Putamen (tissue), 1 donor: ENCODE measurements at regions not wholly inside any gene's neighbourhood (a gene's known extent, or its start where the extent isn't known, plus 50 kb on each side); places are given as distances from the start of the nearest gene placed in this dataset.

ENCODE experiments used
- DNase-seq: peaks from one replicate; pipeline ENCODE4 v3.0.0-alpha.2; 2016; ENCODE audit warnings: low spot score

DNA sequence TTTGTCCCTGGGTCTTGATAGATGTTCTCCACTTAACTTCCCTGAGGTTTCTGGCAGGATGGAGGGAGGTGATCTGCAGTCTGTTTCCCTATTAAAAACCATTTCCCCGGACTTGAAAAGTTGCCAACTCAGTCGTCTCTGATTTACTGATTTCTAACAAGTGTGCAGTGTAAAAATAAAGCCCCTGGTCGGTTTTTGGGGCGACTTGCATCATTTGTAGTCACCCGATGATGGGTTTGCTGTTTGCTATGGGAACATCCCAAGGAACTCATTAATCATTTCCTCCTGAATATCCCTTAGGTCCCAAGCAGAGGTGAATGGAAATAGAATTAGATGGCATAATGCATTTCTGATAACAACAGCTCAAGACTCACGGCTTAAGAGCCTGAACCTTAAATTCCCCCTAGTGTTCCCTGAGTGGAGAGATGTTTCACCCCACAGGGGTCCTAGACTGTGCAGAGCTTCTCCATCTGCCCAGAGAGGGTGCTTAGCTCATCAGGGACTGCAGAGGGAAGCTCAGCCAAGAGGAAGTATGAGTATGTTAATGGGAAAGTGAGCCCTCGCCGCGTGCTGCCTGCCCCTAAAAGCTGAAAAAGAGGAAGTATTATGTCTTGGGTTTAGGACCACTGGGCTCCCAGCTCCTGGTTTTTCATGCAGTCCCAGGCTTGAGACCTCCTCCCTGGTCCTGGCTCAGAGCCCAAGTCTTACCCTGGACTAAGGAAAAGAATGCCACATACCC is 115.1 kb upstream of the DAP start:
- DNase-seq: no peak

DNA sequence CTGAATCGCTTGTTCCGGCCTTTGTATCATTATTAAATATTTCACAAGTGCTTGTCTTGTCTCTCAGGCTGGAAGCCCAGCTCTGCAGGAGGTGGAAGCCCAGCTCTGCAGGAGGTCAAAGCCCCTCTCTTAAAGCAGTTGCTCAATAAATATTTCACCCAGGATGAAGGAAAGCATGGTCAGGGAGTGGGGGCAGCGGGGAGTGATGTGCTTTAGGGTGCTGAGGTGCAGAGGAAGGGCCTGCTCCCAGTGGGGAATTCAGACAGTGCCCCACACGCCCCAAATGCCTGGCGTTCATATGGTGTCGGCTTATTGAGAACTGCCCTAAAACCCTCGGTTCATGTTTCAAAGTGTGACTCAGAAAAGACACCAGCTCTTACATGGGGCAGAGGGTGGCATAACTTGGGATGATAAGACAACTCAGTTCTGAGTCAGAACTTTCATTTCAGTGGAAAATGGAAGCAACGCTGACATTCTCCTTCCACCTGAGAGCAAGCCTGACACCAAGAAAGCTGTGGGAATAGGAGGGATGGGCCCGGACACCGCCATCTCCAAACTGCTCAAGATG is 114.3 kb upstream of the DAP start:
- DNase-seq: no peak

DNA sequence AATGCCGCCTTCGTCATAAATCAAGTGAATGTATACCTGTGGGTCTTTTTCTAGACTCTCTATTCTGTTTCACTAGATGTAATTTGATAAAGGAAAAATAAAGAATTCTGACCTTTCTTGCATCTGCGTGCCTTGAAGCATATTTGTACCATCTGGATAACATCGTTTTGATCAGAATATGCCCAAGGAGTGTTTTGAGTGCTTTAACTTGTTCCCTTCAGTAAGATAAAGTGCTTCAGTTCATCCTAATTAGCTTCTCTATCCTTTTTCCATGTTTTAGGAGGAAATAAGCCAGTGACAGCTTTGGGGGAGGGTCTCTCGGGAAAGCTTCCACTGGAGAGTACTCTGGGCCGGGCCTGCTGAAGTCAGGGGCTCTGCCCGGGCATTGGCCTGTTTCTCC is 113.5 kb upstream of the DAP start:
- DNase-seq: no peak

DNA sequence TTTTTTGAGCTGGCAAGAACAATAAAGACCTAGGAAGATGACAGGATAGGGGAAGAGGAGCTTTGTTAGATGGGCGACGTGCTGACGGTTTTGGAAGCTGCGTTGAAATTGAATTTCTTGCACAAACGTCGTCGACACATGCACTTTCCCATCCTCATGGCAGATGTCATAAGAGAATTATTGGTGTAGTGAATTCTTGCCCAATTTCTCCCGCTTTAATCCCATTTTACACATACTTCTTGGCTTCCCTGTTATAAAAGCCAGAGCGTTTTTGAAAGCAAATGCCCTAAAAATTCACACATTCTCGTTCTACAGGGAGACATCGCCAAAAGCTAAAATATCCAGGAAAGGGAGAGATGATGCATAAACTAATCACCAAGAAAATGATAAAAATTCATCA is 109.8 kb upstream of the DAP start:
- no peak for DNase-seq

DNA sequence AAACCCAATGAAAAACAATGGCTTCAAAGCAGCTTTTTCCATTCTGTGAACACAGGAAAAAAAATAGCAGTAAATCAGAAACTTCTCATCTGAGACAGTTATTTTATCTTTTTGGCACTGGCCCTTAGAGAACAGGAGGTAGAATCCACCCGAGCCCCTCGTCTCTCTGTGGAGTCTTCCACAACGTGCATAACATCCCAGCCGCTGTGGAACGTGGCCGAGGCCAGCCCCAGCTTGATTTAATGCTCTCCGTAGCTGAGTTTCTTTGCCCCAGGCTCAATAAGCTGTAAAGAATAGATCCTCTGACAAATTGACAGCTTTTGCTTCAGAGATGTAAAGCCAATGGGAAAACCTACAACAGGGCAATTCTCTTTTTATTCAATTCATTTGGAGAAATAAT is 107.9 kb upstream of the DAP start:
- DNase-seq: no peak

DNA sequence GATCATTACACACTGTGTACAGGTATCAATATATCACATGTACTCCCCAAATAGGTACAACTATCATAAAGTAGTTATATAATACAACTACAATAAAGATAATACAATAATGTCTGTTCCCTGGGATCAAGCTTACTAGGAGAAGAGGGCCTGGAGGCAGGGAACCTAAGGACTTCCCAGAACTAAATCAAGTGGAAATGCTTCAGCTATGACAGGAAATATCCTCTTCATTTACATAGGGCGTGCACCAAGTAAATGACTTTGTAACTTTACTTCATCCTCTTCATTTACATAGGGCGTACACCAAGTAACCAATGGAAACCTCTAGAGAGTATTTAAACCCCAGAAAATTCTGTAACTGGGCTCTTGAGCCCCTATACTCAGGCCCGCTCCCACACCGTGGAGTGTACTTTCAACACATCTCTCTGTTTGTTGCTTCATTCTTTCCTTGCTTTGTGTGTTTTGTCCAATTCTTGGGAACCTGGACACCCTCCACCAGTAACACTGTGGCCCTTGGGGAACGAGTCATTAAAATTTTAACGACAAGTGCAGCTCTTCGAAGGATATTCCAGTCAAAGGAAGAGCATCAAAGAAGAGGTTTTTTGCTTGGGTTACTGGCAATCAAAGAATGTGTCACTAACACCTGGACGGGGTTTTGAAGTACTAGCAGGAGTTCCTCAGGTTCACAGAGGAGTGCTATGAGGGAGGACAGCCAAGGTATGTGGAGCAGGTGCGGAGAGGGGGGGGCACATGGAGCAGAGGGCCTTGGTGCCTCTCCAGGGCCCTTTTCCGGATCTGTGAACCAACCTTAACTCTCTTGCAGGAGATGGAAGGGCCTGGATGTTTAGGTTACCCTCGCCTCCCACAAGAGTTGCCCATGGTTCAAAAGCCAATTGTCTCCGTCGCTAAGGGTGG is 106.6 kb upstream of the DAP start:
- no peak for DNase-seq

DNA sequence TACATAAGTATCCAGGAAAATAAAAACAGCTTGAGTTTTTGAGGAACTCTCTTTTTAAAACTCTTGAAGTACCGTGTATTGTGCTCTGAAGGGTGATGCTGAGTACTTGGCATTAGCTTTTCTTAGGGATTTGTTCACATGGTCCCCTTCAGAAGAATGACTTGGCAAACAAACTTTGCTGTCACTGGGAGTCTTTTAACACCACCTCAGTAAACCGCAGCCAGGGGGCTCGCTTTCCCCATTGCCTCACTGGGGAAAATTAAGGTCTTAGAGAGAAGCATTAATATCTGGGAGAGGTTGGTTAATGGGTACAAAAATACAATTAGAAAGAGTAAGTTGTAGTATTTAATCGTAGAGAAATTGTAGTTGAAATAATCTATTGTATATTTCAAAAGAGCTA is 105.9 kb upstream of the DAP start:
- no peak for DNase-seq

DNA sequence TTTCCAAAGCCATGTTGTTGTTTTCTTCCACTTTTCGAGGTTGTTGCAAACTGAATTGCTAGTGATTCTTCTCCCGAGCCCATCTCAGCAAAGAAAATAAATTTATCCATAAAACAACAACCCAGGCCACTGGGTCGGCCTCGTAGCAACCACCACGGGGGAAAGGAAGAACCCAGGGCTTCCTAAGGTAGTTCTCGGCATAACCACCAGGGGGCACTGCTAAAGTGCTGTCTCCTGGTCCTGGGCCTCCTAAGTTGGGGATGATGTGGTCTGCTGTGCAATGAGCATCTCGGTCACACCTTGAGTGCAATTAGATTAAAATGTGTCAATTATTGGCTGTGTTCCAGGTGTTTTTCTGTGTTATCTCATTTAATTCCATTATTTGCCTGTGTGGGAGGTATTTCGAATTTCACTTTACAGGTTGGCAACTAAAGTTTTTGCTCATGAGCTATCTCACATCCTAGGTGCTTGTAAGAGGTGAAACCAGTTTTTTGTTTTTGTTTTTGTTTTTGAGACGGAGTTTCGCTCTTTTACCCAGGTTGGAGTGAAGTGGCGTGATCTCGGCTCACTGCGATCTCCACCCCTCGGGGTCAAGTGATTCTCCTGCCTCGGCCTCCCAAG is 102.8 kb upstream of the DAP start:
- peak; percentile 39 for DNase-seq

DNA sequence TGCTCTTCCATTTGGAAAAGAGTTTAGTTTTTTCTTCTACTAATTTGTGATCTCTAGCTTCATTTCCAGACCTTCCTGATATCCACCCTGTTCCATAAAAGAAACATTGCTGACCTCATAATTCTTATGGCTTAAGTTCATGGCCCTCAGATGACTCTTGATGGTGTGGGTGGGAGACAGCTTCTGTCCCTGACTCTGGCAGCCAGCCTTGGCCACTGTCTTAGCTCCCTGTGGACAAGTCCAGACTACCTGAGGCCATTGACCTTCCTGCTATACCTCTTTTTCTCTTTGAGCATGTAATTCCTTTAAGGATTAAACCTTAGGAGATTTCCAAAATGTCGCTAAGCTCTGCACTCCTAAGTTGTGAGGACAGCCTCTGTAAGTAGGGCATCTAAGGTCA is 101.1 kb upstream of the DAP start:
- DNase-seq: no peak

DNA sequence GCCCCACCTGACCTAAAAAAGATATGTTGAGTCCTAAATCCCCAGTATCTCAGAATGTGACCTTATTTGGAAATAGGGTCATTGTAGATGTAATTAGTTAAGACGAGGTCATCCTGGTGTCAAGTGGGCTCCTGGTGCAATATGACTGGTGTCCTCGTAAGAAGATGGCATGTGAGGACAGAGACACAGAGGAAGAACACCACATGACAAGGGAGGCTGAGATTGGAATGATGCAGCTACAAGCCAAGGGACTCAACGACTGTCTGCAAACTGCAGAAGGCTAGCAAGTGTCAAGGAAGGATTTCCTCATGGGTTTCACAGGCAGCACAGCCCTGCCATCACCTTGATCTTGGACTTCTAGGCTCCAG is 100.4 kb upstream of the DAP start:
- no peak for DNase-seq

DNA sequence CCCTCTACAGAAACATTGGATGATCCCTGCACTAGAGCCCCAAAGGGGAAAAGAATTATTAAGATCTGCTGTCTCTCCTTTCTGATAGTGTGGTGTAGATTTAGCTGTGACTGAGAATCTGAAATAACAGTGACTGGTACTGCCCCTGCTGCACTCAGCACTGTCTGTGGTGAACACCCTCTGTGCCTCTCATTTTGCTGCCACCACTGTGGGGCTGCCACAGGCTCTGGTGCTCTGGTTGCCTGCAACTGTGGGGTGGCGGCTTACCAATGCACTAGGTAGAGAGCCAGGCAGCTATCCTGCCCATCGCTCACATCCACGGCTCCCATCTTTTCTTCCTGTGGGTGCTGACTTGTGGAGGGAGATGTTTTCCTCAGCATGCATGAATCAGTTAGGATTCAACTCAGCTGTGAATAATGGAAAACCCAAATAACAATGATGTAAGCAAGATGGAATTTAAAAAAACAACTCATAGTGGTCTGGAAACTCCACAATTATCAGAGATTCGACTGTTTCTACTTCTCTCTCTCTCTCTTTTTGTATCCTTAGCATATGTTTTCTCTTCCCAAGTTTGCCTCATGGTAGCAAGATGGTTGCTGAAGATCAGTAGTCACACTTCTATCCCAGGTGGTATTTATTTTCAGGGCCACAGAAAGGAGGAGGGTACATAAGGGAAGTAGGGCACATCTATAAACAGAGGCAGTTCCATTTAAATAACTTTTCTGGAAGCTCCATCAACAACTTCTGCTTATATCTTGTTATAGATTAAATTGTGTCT is 99.8 kb upstream of the DAP start:
- DNase-seq: no peak

DNA sequence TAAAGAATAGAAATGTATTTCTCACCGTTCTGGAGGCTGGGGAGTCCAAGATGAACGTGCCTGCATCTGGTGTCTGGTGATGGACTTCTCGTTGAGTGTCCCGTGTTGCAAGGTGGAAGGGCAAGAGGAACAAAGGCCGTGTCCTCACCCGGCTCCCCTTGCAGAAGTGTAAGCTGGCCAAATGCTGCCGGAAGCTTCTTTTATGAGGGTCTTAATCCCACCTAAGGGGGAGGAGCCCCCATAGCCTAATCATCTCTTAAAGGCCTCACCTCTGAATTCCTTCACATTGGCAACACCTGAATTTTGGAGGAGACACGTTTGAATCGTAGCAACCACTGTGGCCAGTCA is 99.1 kb upstream of the DAP start:
- DNase-seq: no peak

DNA sequence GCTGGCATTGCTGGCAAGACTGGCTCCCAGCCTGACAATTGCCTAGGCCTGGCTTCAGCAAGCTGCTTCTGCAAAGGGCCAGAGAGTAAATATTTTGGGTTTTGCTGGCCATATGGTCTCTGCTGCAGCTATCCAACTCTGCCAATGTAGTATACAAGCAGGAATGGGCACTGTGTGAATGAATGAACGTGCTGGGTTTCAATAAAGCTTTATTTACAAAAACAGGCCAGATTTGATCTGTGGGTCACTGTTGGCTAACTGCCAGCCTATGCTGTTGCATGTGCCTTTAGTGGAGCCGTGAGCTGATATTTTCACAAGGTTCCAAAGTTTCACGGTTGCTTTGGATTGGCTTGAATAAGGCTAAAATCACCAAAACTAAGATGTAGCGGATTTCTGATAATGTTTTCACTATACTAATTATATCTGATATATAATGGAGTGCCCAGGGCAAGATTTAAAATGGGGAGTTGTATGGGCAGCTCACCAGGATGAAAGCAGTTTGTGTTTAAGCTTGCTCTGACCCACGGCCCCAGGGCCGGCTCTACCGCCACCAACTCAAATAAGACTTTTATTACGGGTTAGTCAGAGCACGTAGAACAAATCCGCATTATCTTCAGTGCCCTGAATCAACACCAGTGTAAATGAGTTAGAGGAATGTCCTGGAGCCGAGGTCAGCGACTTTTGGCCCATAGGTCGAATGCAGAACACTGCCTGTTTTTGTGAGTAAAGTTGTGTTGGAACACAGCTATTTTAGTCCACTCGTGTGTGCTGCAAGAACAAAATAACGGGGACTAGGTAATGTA is 98.6 kb upstream of the DAP start:
- DNase-seq: no peak

DNA sequence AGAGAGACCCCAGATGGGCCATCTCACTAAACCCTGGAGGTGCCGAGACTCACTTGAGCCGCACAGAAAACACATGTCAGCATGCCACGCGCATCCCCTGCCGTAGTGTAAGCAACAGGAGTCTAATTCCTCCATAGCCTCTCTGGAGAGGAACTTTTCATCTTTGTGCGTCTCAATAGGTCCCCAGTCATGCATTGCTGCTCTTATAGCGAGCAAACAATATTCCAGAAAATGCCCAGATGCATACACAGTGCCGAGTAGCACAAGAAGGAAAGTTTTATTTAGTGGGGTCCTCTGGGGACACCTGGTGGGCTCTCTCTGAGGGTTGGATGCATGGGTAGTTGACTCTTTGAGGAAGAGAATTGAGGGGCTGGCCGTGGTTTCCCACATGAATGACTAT is 97.9 kb upstream of the DAP start:
- DNase-seq: no peak

DNA sequence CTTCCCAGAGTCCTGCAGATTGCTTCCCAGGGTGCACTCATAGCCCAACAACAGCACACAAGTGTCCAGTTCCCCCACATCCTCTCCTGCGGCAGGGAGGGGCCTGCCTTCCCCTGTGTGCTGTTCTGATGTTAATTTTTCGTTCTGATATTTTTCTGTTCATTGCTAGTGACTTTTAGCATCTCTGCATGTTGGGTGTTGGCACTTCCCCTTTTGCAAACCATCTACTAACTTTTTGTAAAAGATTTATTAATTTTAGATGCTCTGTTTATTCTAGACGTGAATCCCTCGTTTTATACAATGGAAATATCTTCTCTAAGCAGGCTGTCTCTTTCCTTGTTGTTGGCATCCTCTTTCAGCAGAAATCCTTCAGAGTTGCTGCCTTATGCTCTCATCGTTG is 97.3 kb upstream of the DAP start:
- no peak for DNase-seq

DNA sequence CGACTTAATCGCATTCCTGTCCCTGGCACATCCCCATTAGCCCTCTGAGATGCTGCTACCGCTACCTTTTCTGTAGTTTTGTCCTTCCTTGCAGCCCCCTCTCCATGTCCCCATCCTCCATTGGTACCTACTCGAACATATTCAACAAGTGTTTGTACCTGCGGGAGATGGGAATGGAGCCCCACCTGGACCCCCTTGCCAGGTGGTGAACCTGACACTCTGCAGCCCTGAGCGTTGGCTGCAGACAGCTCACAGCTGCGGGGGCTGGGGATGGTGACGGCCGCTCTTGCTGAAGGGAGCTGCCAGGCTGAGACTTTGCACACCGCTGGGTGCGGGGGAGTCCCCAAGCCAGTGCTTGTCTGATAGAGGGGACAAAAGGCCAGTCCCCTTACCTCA is 96.3 kb upstream of the DAP start:
- DNase-seq: no peak

DNA sequence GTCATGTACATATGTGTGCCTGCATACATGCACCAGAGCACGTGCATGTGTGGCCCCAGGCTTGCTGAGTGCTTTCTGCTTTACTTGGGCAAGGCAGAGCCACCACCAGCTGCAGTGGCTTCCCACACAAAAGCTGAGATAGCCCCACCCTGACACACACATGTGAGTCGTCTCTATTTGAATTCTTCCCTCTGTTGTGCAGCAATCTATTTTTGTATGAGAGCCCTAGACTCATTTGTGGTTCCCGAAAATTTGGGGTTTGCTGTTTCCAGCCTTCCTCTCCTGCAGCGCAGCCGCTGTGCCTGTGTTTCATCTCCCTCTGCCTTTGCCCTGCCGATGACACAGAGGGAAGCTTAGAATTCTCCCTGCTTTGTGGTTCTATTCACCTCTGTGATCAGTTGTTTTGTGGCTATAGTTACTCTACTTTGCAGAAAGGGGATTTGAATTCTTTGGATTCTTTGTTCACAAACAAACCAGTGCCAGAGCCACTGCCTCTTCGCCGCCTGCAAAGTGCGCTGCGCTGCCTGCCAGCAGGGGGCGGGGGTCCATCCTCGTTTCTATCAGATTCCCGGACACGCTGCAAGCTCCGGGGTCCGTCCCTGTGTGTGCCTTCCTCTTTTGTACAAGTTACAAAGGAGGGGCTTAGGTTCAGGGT is 95.8 kb upstream of the DAP start:
- DNase-seq: peak; percentile 50

DNA sequence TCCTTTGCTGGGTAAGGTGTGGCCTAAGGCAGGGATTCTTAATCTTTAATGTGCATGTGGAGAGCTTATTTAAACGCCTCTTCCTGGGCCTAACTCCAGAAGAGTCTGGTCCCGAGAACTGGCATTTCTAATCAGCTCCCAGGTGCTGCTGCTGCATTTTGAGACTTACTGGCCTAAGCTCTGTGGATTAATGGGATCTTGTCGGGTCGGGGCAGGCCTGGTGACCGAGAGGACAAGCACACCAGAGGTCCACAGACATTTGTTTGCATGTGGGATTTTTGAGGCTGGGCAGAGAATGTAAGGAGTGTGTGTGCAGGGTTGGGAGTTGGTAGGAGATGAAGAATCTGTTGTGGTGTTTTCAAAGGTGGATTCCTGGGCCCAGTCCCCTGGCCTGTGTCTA is 95.0 kb upstream of the DAP start:
- no peak for DNase-seq

DNA sequence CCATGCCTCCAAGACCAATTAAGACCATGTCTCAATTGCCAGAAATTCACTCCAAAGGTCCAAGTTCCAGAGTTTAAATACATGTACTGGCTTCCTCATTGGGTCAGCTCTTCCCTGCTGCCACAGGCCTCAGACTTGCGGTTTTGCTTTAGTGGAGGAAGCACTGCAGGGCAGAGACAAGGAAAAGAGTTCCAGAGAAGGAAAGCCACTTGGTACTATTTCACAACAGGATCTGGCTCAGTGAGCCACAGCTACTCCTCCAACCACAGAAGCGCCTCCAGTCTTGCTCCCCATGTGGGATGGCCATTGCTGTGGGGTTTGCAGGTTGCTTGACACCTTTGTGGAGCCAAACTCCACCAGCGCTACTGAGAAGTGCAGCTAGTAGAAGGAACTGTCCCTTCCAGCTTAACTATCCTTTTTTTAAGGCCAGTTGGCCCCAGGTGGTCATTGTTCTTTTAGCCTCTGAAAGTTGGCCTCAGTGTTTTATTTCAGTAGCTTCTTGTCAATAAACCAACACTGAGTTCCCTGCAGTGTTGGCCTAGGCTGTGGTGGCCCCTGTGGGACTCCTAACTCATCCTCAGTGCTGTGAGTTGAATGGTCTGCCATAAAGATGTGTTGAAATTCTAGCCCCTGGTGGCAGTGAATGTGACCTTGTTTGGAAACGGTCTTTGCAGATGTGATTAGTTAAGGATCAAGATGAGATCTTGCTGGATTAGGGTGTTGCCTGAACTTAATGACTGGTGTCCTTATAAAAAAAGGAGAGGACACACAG is 93.7 kb upstream of the DAP start:
- DNase-seq: no peak

DNA sequence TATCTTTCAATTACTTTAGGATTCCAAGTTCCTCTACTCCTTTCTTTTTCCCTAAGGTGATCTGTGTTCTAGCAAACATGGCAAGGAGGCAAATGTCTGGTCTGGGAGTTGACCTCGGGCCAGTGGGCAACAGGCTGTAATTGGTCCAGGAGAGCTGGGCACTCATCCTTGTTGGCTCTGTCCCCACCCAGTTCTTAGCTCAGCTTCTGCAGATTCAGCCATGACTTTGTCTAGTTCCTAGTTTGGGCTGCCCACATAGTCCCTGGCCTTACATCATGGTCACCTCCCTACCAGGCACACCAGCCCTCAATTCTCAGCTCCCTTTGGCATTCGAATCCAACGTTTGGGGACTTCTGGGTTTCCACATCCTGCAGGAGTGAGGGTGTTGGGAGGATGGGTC is 92.1 kb upstream of the DAP start:
- no peak for DNase-seq
